Central memory CD4-positive, alpha-beta T cell (primary cell): ENCODE measurements at regions not wholly inside any gene's neighbourhood (a gene's known extent, or its start where the extent isn't known, plus 50 kb on each side); places are given as distances from the start of the nearest gene placed in this dataset.

Source experiments
- DNase-seq: peaks from one replicate; pipeline ENCODE4 v3.0.0; 2022

DNA sequence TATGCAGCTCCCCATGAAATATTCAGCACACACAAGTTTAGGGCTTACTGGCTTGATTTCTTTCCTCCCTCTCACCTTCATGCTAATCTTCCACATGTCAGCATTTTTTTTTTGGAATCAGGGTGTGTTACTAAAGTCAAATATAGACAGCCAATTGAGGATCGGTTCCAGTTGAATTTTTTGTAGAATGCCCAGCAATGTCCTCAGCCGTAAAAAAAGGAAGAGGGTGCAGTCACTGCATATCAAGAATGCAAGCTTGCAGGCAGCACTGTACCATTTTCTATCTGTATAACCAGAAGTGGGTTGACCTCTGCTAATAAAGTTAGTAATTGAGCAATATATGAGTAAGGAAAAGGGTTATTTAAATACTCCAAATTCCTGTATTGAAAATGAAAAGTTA, 51.4 kb upstream of the CHMP2B start:
- DNase-seq: no peak

- no peak for DNase-seq
Measured at GRCh38 chr3:87173776-87174175, 53.3 kb upstream of the CHMP2B start.

- DNase-seq: no peak
Measured at GRCh38 chr3:87173071-87173470, 54.0 kb upstream of the CHMP2B start.

GRCh38 chr3:87167628-87168456, 59.3 kb upstream of the CHMP2B start:
- peak; percentile 13 for DNase-seq

GRCh38 chr3:87164245-87164644, 62.9 kb upstream of the CHMP2B start:
- DNase-seq: no peak

- DNase-seq: no peak
Measured at GRCh38 chr3:87161851-87162250, 65.3 kb upstream of the CHMP2B start.

GRCh38 chr3:87161417-87161816, 65.7 kb upstream of the CHMP2B start:
- no peak for DNase-seq

DNA sequence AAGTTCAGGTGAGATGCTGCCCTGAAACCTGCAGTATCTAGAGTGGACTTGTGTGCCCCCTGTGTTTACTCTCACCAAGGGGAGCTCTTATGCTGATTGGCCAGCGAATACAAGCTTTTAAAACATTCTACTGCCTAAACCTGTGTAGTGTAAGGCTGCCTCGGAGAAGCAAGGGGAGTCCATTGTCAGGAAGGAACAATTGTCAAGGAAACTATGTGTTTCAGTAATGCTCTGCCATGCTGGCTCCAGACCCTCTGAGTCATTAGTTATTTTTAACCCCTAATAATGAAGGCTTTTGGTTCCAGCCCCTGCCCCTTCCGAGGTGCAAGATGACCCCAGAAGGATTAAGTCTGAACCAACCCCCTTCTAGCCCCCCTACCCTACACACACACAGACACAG, 66.1 kb upstream of the CHMP2B start:
- no peak for DNase-seq

- no peak for DNase-seq
Measured at GRCh38 chr3:87158823-87159222, 68.3 kb upstream of the CHMP2B start.

DNA sequence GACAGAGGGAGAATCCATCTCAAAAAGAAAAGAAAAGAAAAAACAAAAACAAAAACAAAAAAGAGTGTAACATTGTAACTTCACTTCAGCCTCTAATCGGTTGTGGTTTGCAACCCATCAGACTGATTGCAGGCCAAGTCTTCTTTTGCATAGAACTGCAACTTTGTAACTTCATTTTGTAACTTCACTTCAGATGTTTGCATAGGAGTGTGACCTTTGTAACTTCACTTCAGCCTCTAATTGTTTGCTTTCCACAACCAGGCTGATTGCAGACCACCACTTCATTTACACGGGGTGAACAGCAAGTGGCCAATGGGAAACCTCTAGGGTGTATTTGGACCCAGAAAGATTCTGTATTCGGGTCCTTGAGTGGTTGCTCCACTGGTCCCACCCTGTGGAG, 79.1 kb upstream of the CHMP2B start:
- DNase-seq: no peak

GRCh38 chr3:87147562-87147961, 79.5 kb upstream of the CHMP2B start:
- DNase-seq: no peak

DNA sequence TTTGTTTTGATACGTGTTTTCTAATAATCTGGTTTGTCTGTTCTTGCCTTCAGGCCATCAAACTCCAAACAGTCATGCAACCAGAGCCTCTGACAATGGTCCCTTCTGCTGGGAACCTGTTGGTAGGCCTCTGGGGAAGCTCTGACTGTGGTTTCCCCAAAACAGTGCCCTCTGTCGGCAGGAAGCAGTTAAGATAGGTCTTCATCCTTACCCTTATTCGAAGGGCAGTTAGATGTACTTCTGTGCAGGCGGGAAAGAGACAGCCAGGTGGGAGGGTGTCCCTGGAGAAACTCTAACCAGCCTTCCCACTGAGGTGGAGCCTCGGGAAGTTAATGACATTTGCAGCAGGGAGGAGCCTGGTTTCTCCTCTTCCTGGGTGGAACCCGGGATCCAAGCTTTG, 81.6 kb upstream of the CHMP2B start:
- DNase-seq: no peak

DNA sequence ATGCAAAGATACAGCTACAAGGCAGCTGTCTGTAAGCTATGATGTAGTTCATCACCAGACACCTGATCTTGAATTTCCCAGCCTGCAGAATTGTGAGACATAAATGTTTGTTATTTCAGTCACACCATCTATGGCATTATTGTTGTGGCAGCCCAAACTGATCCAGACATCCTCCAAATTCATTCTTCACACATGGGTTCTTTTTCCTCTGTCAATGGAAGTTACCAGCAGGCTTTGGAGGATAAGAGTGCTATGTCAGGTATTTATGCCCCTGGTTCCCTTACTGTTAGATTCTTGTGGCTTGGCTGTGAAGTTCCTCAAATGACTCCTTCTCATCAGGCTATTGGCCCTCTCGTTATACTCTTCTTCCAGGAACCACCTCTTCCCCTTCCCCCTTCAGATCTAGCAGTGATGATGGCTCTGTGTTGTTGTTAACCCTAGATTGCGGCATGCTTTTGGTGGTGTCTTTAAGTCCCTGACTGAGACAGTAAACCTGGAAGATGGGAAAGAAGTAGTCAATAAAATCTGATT, 91.0 kb upstream of the CHMP2B start:
- no peak for DNase-seq

DNA sequence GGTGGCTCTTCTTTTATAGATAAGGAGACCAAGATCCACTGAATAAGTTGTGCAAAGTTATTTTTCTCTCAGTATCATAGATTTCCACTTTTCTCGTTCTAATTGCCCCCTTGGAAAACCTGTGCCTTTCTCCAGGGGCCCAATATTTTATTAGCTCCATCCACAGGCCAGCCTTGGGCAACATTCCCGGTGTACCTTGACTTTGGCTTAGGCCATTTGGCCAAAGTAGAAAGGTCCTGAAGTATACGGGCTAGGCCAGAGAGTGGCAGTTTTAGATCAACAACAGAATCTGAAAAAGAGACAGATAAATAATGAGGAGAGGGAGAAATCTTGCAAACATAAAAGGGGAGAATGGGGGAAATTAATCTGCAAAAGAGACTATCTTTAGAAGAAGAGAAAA, 91.7 kb upstream of the CHMP2B start:
- no peak for DNase-seq

DNA sequence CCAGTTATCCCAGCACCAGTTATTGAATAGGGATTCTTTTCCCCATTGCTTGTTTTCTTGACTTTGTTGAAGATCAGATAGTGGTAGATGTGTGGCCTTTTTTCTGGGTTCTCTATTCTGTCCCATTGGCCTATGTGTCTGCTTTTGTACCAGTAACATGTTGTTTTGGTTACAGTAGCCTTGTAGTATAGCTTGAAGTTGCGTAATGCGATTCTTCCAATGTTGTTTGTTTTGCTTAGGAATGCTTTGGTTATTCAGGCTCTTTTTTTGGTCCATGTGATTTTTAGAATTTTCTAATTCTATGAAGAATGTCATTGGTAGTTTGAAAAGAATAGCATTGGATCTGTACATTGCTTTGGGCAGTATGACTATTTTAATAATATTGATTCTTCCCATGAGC, 94.3 kb upstream of the CHMP2B start:
- no peak for DNase-seq

GRCh38 chr3:87128006-87128405, 99.1 kb upstream of the CHMP2B start:
- DNase-seq: no peak

DNA sequence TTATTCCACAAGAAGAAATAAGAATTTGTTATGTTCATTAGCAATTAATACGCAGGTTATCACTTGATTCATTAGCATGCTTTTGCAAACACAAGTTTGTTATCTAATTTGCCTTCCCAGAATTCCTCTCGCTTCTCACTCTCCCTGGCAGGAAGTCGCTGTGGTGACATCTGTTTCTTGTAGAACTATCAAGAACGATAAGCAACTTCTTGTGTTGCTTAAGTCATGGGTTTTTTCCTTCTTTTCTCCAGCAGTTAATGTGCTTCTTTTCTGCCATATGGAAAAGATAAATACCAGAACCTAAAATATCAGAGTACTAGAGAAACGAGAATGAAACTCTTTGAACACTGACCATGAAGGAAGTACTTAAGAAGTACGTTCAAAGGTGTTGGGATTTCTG, 99.8 kb upstream of the CHMP2B start:
- no peak for DNase-seq

DNA sequence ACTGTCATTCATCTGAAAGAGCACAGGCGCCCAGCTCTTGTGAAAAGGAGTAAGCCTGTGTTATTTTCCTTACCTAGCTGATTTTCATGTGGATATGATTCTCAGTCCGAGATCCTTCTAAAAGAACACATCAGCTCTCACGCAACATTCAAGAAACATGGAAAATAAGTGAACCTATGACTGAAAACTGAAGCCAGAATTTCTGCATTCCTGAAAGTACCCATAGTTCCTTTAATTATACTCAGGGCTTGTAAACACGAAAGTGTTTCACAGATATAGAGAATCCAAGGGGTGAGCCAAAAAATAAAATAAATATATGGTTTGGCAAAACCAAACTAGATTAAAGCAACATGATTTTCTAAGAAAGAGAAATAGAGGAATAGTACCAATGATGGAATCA, 100.8 kb upstream of the CHMP2B start:
- DNase-seq: no peak

DNA sequence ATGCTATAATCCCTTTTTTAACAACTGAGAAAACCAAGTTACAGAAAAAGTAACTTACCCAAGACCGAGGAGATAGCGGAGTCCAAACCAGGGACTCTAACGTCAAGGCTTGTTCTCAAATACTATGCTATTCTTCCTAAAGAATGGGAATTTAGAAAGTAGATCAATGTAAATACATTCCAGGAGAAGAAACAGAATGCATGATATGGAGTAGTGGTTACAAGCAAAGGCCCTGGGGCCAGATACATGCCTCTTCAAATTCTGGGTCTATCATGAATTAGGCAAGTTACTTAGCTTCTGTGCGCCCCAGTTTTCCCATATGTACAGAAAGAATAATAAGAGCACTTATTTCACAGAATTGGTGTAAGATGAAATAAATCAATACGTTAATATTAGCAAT, 102.0 kb upstream of the CHMP2B start:
- DNase-seq: no peak

DNA sequence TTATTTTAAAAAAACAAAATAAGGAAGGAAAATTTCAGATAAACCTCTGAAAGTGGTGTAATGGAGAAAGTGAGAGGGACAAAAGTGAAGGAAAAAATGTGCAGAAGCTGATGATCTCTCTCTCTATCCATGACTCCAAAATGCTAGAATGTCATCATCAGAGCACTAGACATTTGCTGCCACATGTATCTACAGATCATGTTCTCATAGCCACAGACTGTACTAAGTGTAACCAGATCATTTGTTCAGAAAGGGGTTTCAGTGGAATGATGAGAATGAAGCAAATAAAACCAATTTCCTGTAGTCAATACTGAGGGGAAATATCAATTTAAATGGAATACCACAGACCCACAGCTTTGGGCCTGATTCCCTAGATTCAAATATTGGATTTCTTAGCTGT, 104.3 kb upstream of the CHMP2B start:
- no peak for DNase-seq

DNA sequence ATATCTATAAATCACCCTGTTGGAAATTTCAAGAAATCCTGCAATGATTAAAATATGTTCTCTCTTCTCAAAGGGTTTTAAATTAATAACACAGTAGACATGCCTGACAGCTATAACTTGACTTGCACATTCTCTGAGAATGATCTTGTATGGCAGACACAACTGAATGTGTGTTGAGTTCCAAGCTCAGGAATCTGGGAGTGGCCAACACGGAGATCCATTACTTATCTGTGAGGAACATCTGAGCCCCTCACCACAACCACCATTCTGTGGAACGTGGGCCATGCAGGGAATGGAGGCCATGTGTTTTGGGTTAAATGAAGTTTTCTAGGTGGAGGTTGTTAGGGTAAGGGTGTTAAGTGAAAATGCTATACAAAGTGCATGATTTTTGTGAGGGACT, 105.3 kb upstream of the CHMP2B start:
- DNase-seq: no peak

DNA sequence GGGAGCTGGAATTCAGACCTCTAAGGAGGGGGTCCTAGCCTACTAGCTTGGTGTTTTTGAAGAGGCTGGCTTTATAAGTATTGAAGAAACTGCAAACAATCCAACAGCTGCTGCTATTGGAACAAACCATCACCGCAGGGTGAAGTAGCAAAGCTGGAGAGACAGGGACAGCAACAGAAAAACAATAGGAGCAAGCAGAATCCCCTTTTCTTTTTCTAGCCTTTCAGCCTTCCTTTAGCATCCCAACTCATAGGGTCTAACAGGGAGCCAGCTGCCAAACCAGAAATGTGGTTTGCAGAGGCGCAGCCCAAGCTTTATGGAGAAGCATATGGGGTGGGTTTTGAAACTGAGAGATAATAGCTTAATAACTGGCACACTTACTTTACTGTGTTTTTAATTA, 106.2 kb upstream of the CHMP2B start:
- no peak for DNase-seq

GRCh38 chr3:87120236-87120635, 106.9 kb upstream of the CHMP2B start:
- no peak for DNase-seq

- no peak for DNase-seq
Measured at GRCh38 chr3:87109465-87109864, 117.6 kb upstream of the CHMP2B start.
